Choroid plexus epithelial cell (primary cell): ENCODE measurements at regions not wholly inside any gene's neighbourhood (a gene's known extent, or its start where the extent isn't known, plus 50 kb on each side); places are given as distances from the start of the nearest gene placed in this dataset.

Source experiments
- DNase-seq: peaks from one replicate; pipeline ENCODE4 v3.0.0-alpha.2; 2010; ENCODE audit warnings: low read depth
- H3K4me3 ChIP-seq: 2 replicates; pipeline ENCODE4 v1.5.1; 2011; ENCODE audit warnings: low read depth, mild to moderate bottlenecking, control low read depth, low read length, moderate library complexity
- CTCF ChIP-seq: conservative IDR thresholded peaks from 2 replicates; pipeline ENCODE4 v1.5.1; 2011; ENCODE audit warnings: low read depth, mild to moderate bottlenecking, control low read depth, inconsistent platforms, low read length, moderate library complexity

- no peak for TF ChIP-seq CTCF
- no peak for DNase-seq
- no peak overlapping the region for H3K4me3 ChIP-seq
Measured at GRCh38 chr6:1494671-1495070, 105.3 kb downstream of the FOXF2 start.

- no peak for DNase-seq
- no peak overlapping the region for H3K4me3 ChIP-seq
- TF ChIP-seq CTCF: no peak
Measured at GRCh38 chr6:1495344-1495743, 106.0 kb downstream of the FOXF2 start.

- no peak overlapping the region for H3K4me3 ChIP-seq
- TF ChIP-seq CTCF: no peak
- DNase-seq: no peak
Measured at GRCh38 chr6:1496092-1496491, 106.7 kb downstream of the FOXF2 start.

- no peak for DNase-seq
- no peak overlapping the region for H3K4me3 ChIP-seq
- TF ChIP-seq CTCF: no peak
Measured at GRCh38 chr6:1496836-1497760, 107.7 kb downstream of the FOXF2 start.

- no peak overlapping the region for H3K4me3 ChIP-seq
- no peak for TF ChIP-seq CTCF
- DNase-seq: no peak
Measured at GRCh38 chr6:1497761-1498105, 108.4 kb downstream of the FOXF2 start.

GRCh38 chr6:1498491-1499113 lies 109.2 kb downstream of the FOXF2 start:
- peak; percentile 45 for TF ChIP-seq CTCF
- no peak overlapping the region for H3K4me3 ChIP-seq
- DNase-seq: no peak
